Mesendoderm (in vitro differentiated cells): ENCODE measurements at regions not wholly inside any gene's neighbourhood (a gene's known extent, or its start where the extent isn't known, plus 50 kb on each side); places are given as distances from the start of the nearest gene placed in this dataset.

Experiments
- DNase-seq: peaks from one replicate; pipeline ENCODE4 v3.0.0; 2013
- H2AK5ac ChIP-seq: 2 replicates; pipeline ENCODE4 v1.6.1; 2013; ENCODE audit warnings: low read length, inconsistent platforms
- H2BK120ac ChIP-seq: 2 replicates; pipeline ENCODE4 v1.6.1; 2013; ENCODE audit warnings: low read depth, mild to moderate bottlenecking, low read length, moderate library complexity, mixed read lengths
- H2BK15ac ChIP-seq: replicated peaks from 2 replicates; pipeline ENCODE4 v1.6.1; 2013; ENCODE audit warnings: low read depth, mild to moderate bottlenecking, moderate library complexity
- H2BK5ac ChIP-seq: 2 replicates; pipeline ENCODE4 v1.6.1; 2013; ENCODE audit warnings: low read length, inconsistent platforms
- H3K18ac ChIP-seq: 2 replicates; pipeline ENCODE4 v1.6.1; 2013; ENCODE audit warnings: mild to moderate bottlenecking, low read length, mixed read lengths
- H3K23ac ChIP-seq: one replicate; pipeline ENCODE4 v1.6.1; 2013; ENCODE audit warnings: low read length
- H3K27ac ChIP-seq: 2 replicates; pipeline ENCODE4 v1.5.1; 2013; ENCODE audit warnings: low read depth, mild to moderate bottlenecking, inconsistent platforms, low read length, moderate library complexity
- H3K27me3 ChIP-seq: 2 replicates; pipeline ENCODE4 v1.6.1; 2013; ENCODE audit warnings: low read length, control low read depth, mild to moderate bottlenecking, inconsistent platforms; ENCODE audit not compliant: insufficient read depth, poor library complexity
- H3K36me3 ChIP-seq: 2 replicates; pipeline ENCODE4 v1.6.1; 2013; ENCODE audit warnings: low read length, inconsistent platforms; ENCODE audit not compliant: control insufficient read depth, insufficient read depth
- H3K4ac ChIP-seq: one replicate; pipeline ENCODE4 v1.6.1; 2013; ENCODE audit warnings: low read depth, mild to moderate bottlenecking, low read length, moderate library complexity
- H3K4me1 ChIP-seq: 2 replicates; pipeline ENCODE4 v1.6.1; 2013; ENCODE audit warnings: low read depth, low read length, inconsistent platforms; ENCODE audit not compliant: control insufficient read depth
- H3K4me2 ChIP-seq: 2 replicates; pipeline ENCODE4 v1.6.1; 2013; ENCODE audit warnings: low read length
- H3K4me3 ChIP-seq: 2 replicates; pipeline ENCODE4 v1.5.1; 2013; ENCODE audit warnings: mild to moderate bottlenecking, low read length
- H3K56ac ChIP-seq: one replicate; pipeline ENCODE4 v1.6.1; 2013; ENCODE audit warnings: low read length
- H3K79me1 ChIP-seq: 2 replicates; pipeline ENCODE4 v1.6.1; 2013; ENCODE audit warnings: low read length, inconsistent platforms
- H3K79me2 ChIP-seq: 2 replicates; pipeline ENCODE4 v1.6.1; 2013; ENCODE audit warnings: mild to moderate bottlenecking, low read length; ENCODE audit not compliant: control insufficient read depth, insufficient read depth
- H3K9ac ChIP-seq: 2 replicates; pipeline ENCODE4 v1.6.1; 2013; ENCODE audit warnings: low read length, inconsistent platforms
- H4K5ac ChIP-seq: one replicate; pipeline ENCODE4 v1.6.1; 2013; ENCODE audit warnings: low read length
- H4K8ac ChIP-seq: one replicate; pipeline ENCODE4 v1.6.1; 2013; ENCODE audit warnings: low read depth, mild to moderate bottlenecking, control low read depth, low read length, moderate library complexity
- WGBS: extraction: QIAGEN DNeasy Blood & Tissue Kit; methylation state at CpG from one replicate; pipeline ENCODE4 v1.1.7; 2013; ENCODE audit warnings: low lambda C conversion rate, missing lambda C conversion rate; ENCODE audit not compliant: insufficient coverage; ENCODE audit errors: extremely low coverage; 5-methylcytosine and 5-hydroxymethylcytosine counted together

DNA sequence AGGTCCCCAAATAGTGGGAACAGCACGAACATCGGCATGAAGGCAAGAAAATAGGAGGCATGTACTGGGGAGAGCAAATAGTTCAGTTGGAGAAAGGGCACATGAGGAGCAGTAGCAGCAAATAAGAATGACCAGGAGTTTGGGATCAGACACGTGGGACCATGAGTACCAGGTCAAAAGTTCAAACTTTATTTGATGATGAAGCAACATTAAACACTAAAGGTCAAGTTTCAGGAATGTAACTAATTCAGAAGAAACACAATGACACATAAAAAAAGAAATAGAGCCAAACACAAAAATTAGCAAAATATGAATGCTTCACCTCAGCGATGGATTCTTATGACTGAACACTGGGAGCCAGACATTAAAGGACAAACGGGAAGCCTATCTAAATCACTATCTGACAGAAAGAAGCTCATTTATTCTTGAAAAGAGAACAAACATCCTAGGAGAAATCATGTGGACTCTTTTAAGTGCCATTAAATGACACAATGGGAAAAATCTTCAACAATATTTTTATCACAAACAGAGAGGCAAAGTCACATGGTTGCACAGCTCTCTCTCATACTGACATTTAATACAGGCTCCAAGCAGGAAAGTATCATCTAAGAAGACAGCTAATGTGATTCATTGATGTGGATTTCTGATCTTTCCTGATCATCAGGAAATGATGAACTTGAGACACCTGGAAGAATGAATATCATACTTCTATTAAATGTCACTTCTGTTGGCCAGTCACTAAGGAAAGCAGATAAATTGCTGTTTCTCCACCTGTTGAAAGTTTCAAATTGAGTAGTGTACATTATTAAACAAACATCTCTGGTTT lies 216.9 kb upstream of the THBS1 start:
- Histone ChIP-seq H3K79me2 (no peaks in the 10 kb centered on the region), H2BK120ac (no peak overlapping the region), H3K9ac (no peak overlapping the region), H3K4me3 (no peak overlapping the region), H2BK15ac (no peak overlapping the region), H3K36me3 (no peaks in the 10 kb centered on the region), H4K5ac (no peak overlapping the region), H3K4me2 (no peak overlapping the region), H3K4ac (no peak overlapping the region), H2AK5ac (no peak overlapping the region), H2BK5ac (no peak overlapping the region), H3K79me1 (no peaks in the 10 kb centered on the region), H4K8ac (no peak overlapping the region), H3K23ac (no peak overlapping the region), H3K27ac (no peak overlapping the region), H3K18ac (no peak overlapping the region), H3K27me3 (no peaks in the 10 kb centered on the region), H3K56ac (no peak overlapping the region), H3K4me1 (no peaks in the 10 kb centered on the region)
- WGBS, result no CpG with 5 or more reads among the region's 5 CpGs
- DNase-seq, result no peak

DNA sequence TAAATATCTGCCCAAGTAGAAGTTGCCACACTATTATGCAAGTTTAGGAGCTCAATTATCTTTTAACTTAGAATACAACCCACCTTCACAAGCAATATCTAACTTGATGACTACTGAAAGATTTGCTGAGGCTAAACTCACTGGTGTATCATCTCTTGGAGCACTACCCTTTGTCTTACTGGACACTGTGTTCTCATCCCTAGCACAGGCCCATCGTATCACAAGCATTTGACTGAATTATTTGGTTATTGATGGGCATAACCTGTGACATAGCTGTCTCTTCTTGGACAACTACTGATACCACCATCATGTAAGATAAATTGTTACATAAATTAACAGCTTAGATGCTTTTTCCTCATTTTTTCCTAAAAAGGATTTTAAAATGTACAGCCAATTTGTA lies 216.2 kb upstream of the THBS1 start:
- Histone ChIP-seq H3K9ac (no peak overlapping the region), H2BK5ac (no peak overlapping the region), H3K27me3 (no peaks in the 10 kb centered on the region), H3K4me3 (no peak overlapping the region), H3K27ac (no peak overlapping the region), H3K4me2 (no peak overlapping the region), H2BK120ac (no peak overlapping the region), H3K4me1 (no peaks in the 10 kb centered on the region), H2AK5ac (no peak overlapping the region), H4K8ac (no peak overlapping the region), H2BK15ac (no peak overlapping the region), H3K79me2 (no peaks in the 10 kb centered on the region), H4K5ac (no peak overlapping the region), H3K79me1 (no peaks in the 10 kb centered on the region), H3K56ac (no peak overlapping the region), H3K23ac (no peak overlapping the region), H3K18ac (no peak overlapping the region), H3K36me3 (no peaks in the 10 kb centered on the region), H3K4ac (no peak overlapping the region)
- WGBS, result no CpG with 5 or more reads among the region's 1 CpG
- no peak for DNase-seq

DNA sequence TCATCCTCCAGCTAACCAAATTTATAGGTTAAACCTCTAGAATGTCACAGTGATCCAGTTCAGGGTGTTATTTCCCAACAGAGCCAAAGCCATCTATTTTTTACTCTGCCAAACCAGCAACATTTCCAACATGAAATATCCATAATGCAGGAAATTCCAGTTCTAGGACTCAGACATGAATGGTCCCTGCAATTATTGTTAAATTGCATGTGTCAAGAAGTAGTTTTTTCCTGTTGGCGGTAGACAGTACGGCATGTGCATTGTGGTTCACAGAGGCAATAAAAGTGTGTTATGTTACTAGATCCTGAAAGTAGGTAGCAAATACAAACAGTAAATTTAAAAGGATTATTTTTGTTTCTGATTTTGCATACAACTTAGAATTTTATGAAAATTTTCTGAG lies 215.7 kb upstream of the THBS1 start:
- Histone ChIP-seq H3K18ac (no peak overlapping the region), H3K27ac (no peak overlapping the region), H3K4ac (no peak overlapping the region), H2AK5ac (no peak overlapping the region), H3K36me3 (no peaks in the 10 kb centered on the region), H3K79me2 (no peaks in the 10 kb centered on the region), H3K4me1 (no peaks in the 10 kb centered on the region), H4K8ac (no peak overlapping the region), H3K4me3 (no peak overlapping the region), H3K79me1 (no peaks in the 10 kb centered on the region), H3K56ac (no peak overlapping the region), H3K9ac (no peak overlapping the region), H4K5ac (no peak overlapping the region), H2BK15ac (no peak overlapping the region), H2BK5ac (no peak overlapping the region), H3K4me2 (no peak overlapping the region), H2BK120ac (no peak overlapping the region), H3K27me3 (no peaks in the 10 kb centered on the region), H3K23ac (no peak overlapping the region)
- WGBS, result no CpG with 5 or more reads among the region's 2 CpGs
- no peak for DNase-seq

DNA sequence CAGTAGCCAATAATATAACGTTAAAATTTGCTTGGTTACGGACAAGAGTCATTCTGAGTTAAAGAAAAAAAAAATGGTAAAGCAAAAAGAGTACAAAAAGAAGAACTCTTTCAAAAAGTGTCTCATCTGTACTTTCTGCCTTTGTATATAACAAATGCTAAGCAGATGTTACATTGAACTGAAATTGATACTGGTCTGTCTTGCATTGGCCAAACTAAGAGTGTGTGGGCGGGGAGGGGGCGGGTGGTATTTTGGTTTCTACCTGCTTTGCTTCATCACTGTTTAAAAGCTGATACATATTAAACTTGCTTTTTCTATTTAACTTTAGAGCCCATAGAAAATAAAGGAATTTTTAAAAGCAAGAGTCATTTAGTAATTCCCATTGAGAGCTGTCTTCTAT lies 215.0 kb upstream of the THBS1 start:
- no peak overlapping the region for H2BK120ac ChIP-seq
- no peak overlapping the region for H3K23ac ChIP-seq
- no peak overlapping the region for H2AK5ac ChIP-seq
- H2BK15ac ChIP-seq, result no peak overlapping the region
- H3K79me2 ChIP-seq, result no peaks in the 10 kb centered on the region
- H4K5ac ChIP-seq, result no peak overlapping the region
- no peak overlapping the region for H3K4me3 ChIP-seq
- no peak overlapping the region for H3K18ac ChIP-seq
- no peaks in the 10 kb centered on the region for H3K36me3 ChIP-seq
- H3K27ac ChIP-seq, result no peak overlapping the region
- no peaks in the 10 kb centered on the region for H3K4me1 ChIP-seq
- no peak overlapping the region for H4K8ac ChIP-seq
- H3K4ac ChIP-seq, result no peak overlapping the region
- no peaks in the 10 kb centered on the region for H3K27me3 ChIP-seq
- H3K79me1 ChIP-seq, result no peaks in the 10 kb centered on the region
- no peak overlapping the region for H2BK5ac ChIP-seq
- WGBS, result no CpG with 5 or more reads among the region's 4 CpGs
- no peak overlapping the region for H3K9ac ChIP-seq
- H3K4me2 ChIP-seq, result no peak overlapping the region
- no peak for DNase-seq
- no peak overlapping the region for H3K56ac ChIP-seq

DNA sequence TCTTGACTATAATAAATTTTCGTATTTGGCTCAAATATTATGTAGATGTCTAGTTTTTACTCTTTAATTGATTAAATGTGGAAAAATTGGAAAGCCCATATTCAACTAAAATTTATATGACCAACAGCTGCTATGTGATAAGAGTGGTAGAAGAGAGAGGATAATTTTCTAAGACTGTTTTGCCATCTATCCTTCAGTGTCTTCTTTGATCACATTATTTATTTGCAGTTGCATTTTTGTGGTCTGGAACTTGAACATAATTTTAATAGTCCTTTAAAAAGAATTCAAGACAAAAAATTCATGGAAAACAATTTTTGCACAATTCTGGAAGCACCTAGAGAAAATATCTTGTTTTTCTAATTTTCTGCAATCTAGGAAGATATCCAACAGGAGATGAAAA lies 213.3 kb upstream of the THBS1 start:
- Histone ChIP-seq H3K4me1 (no peaks in the 10 kb centered on the region), H3K79me1 (no peaks in the 10 kb centered on the region), H2BK120ac (no peak overlapping the region), H2BK15ac (no peak overlapping the region), H4K5ac (no peak overlapping the region), H3K36me3 (no peaks in the 10 kb centered on the region), H3K4me2 (no peak overlapping the region), H3K4ac (no peak overlapping the region), H3K18ac (no peak overlapping the region), H3K4me3 (no peak overlapping the region), H3K9ac (no peak overlapping the region), H3K56ac (no peak overlapping the region), H3K23ac (no peak overlapping the region), H3K79me2 (no peaks in the 10 kb centered on the region), H2BK5ac (no peak overlapping the region), H4K8ac (no peak overlapping the region), H3K27ac (no peak overlapping the region), H2AK5ac (no peak overlapping the region), H3K27me3 (no peaks in the 10 kb centered on the region)
- no peak for DNase-seq
- WGBS, result no CpG with 5 or more reads among the region's 1 CpG

DNA sequence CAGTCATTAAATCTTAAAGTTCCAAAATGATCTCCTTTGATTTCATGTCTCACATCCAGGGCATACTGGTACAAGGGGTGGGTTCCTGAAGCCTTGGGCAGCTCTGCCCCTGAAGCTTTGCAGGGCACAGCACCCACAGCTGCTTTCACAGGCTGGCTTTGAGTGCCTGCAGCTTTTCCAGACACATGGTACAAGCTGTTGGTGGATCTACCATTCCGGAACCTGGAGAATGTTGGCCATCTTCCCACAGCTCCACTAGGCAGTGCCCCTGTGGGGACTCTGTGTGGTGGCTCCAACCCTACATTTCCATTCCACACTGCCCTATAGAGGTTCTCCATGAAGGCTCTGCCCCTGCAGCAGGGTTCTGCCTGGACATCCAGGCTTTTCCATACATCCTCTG lies 211.1 kb upstream of the THBS1 start:
- no CpG with 5 or more reads among the region's 1 CpG for WGBS
- no peak for DNase-seq
- H2BK15ac ChIP-seq, result no peak overlapping the region

More for the DNA sequence above, 211.1 kb upstream of the THBS1 start:
- Histone ChIP-seq H2BK5ac (no peak overlapping the region), H2AK5ac (no peak overlapping the region), H3K79me2 (no peaks in the 10 kb centered on the region), H3K9ac (no peak overlapping the region), H3K4ac (no peak overlapping the region), H3K4me3 (no peak overlapping the region), H2BK120ac (no peak overlapping the region), H4K5ac (no peak overlapping the region), H3K27me3 (no peaks in the 10 kb centered on the region), H3K56ac (no peak overlapping the region), H3K18ac (no peak overlapping the region), H3K27ac (no peak overlapping the region), H3K23ac (no peak overlapping the region), H3K36me3 (no peaks in the 10 kb centered on the region), H3K4me2 (no peak overlapping the region), H4K8ac (no peak overlapping the region), H3K79me1 (no peaks in the 10 kb centered on the region), H3K4me1 (no peaks in the 10 kb centered on the region)
